ENCODE measurements at regions not wholly inside any gene's neighbourhood (a gene's known extent, or its start where the extent isn't known, plus 50 kb on each side); places are given as distances from the start of the nearest gene placed in this dataset.

- WGBS, 2 donors, result 75 to 80% methylated on average over 7 of the region's 7 CpGs
- Histone ChIP-seq H3K27me3 (no peaks in the 10 kb centered on the region), H3K9me3 (no peaks in the 10 kb centered on the region), H3K27ac (no peak overlapping the region), H3K36me3 (ENCODE audit: low read depth, missing control alignments) (no peaks in the 10 kb centered on the region), H3K4me3 (no peak overlapping the region), H3K4me1 (no peaks in the 10 kb centered on the region)
- DNase-seq, result no peak
- intact Hi-C loops (cut with DNase I; ENCODE audit: low total_unique reads), result no loop called here
- TF ChIP-seq POLR2A (IDR thresholded peaks at IDR 0.05) (no peak), CTCF (IDR thresholded peaks at IDR 0.05) (no peak)
Observed at GRCh38 chr18:77634494-77634893, 384.8 kb downstream of the GALR1 start.

- H3K27me3 ChIP-seq, result no peaks in the 10 kb centered on the region
- H3K4me1 ChIP-seq, result no peaks in the 10 kb centered on the region
- DNase-seq, result peak; percentile 73
- no peaks in the 10 kb centered on the region for H3K9me3 ChIP-seq
- H3K4me3 ChIP-seq, result no peak overlapping the region
- no peaks in the 10 kb centered on the region for H3K36me3 ChIP-seq (ENCODE audit: low read depth, missing control alignments)
- 17 to 36% methylated on average over 9 of the region's 9 CpGs for WGBS, 2 donors
- TF ChIP-seq POLR2A (IDR thresholded peaks at IDR 0.05) (no peak), CTCF (IDR thresholded peaks at IDR 0.05) (no peak)
- no peak overlapping the region for H3K27ac ChIP-seq
- intact Hi-C loops (cut with DNase I; ENCODE audit: low total_unique reads), result no loop called here
Observed at GRCh38 chr18:77635451-77635850, 385.8 kb downstream of the GALR1 start.

- DNase-seq, result no peak
- intact Hi-C loops (cut with DNase I; ENCODE audit: low total_unique reads), result no loop called here
Observed at GRCh38 chr18:77635858-77636257, 386.2 kb downstream of the GALR1 start.

GRCh38 chr18:77645170-77645872 is 395.7 kb downstream of the GALR1 start:
- Histone ChIP-seq H3K27ac (no peak overlapping the region), H3K36me3 (ENCODE audit: low read depth, missing control alignments) (no peaks in the 10 kb centered on the region), H3K4me3 (no peak overlapping the region), H3K4me1 (no peaks in the 10 kb centered on the region), H3K27me3 (no peaks in the 10 kb centered on the region), H3K9me3 (no peaks in the 10 kb centered on the region)
- intact Hi-C loops (cut with DNase I; ENCODE audit: low total_unique reads), result no loop called here
- TF ChIP-seq CTCF (IDR thresholded peaks at IDR 0.05) (no peak), POLR2A (IDR thresholded peaks at IDR 0.05) (no peak)
- WGBS, 2 donors, result 61 to 65% methylated on average over 8 of the region's 8 CpGs
- DNase-seq, result no peak

More at GRCh38 chr18:77635858-77636257, 386.2 kb downstream of the GALR1 start:
- Histone ChIP-seq H3K9me3 (no peaks in the 10 kb centered on the region), H3K4me3 (no peak overlapping the region), H3K4me1 (no peaks in the 10 kb centered on the region), H3K36me3 (ENCODE audit: low read depth, missing control alignments) (no peaks in the 10 kb centered on the region), H3K27me3 (no peaks in the 10 kb centered on the region), H3K27ac (no peak overlapping the region)
- 56 to 58% methylated on average over 6 of the region's 6 CpGs for WGBS, 2 donors
- no peak for TF ChIP-seq CTCF (IDR thresholded peaks at IDR 0.05)
- no peak for TF ChIP-seq POLR2A (IDR thresholded peaks at IDR 0.05)

- no peaks in the 10 kb centered on the region for H3K4me1 ChIP-seq
- TF ChIP-seq CTCF (IDR thresholded peaks at IDR 0.05), result no peak
- TF ChIP-seq POLR2A (IDR thresholded peaks at IDR 0.05), result no peak
- 60 to 70% methylated on average over 8 of the region's 8 CpGs for WGBS, 2 donors
- H3K4me3 ChIP-seq, result no peak overlapping the region
- DNase-seq, result no peak
- intact Hi-C loops (cut with DNase I; ENCODE audit: low total_unique reads), result no loop called here
- no peaks in the 10 kb centered on the region for H3K9me3 ChIP-seq
- H3K27me3 ChIP-seq, result no peaks in the 10 kb centered on the region
- no peaks in the 10 kb centered on the region for H3K36me3 ChIP-seq (ENCODE audit: low read depth, missing control alignments)
- H3K27ac ChIP-seq, result no peak overlapping the region
Observed at GRCh38 chr18:77647472-77647871, 397.8 kb downstream of the GALR1 start.
